Brain microvascular endothelial cell (primary cell): ENCODE measurements at regions not wholly inside any gene's neighbourhood (a gene's known extent, or its start where the extent isn't known, plus 50 kb on each side); places are given as distances from the start of the nearest gene placed in this dataset.
"Not testable (repeated sequence)": the region's sequence is repeated elsewhere in the genome, so short reads cannot be mapped to it uniquely, and the experiment has no call there.

Experiments
- DNase-seq: peaks from one replicate; pipeline ENCODE4 v3.0.0-alpha.2; 2020
- H3K27ac ChIP-seq: fragments of 250-450 bp; sonication (Bioruptor Pico); 2 replicates; pipeline ENCODE4 v1.5.1; 2020; ENCODE audit warnings: mild to moderate bottlenecking, moderate library complexity
- H3K27me3 ChIP-seq: fragments of 250-450 bp; sonication (Bioruptor Pico); replicated peaks from 2 replicates; pipeline ENCODE4 v1.5.1; 2020; ENCODE audit warnings: mild to moderate bottlenecking
- H3K36me3 ChIP-seq: fragments of 250-450 bp; sonication (Bioruptor Pico); replicated peaks from 2 replicates; pipeline ENCODE4 v1.5.1; 2020; ENCODE audit warnings: mild to moderate bottlenecking
- H3K4me3 ChIP-seq: 2 replicates; pipeline ENCODE4 v1.5.1; 2011; ENCODE audit warnings: low read depth, mild to moderate bottlenecking, control low read depth, low read length, moderate library complexity
- CTCF ChIP-seq: IDR thresholded peaks from 2 replicates; pipeline ENCODE4 v1.5.1; 2011; ENCODE audit warnings: low read depth, mild to moderate bottlenecking, moderate library complexity, low read length, control low read depth, inconsistent platforms; ENCODE audit errors: missing control alignments
- in situ Hi-C: cut with HindIII; loops from 2 replicates; pipeline ENCODE4 v1.10.0; 2017; ENCODE audit warnings: low sequenced_read_pairs, low pct_ligation_motif_present

GRCh38 chr7:96558530-96558929, 151.1 kb downstream of the SEM1 start:
- Histone ChIP-seq H3K27me3 (no peaks in the 10 kb centered on the region), H3K27ac (no peak overlapping the region), H3K36me3 (no peaks in the 10 kb centered on the region), H3K4me3 (no peak overlapping the region)
- TF ChIP-seq CTCF = no peak
- DNase-seq = peak; percentile 18
- in situ Hi-C loops = no loop called here

- H3K36me3 ChIP-seq = no peaks in the 10 kb centered on the region
- in situ Hi-C loops = no loop called here
These were observed 151.6 kb downstream of the SEM1 start for GRCh38 chr7:96558093-96558492.

GRCh38 chr7:96557598-96557997, 152.0 kb downstream of the SEM1 start:
- H3K27me3 ChIP-seq, in situ Hi-C loops, H3K4me3 ChIP-seq, DNase-seq, H3K36me3 ChIP-seq, H3K27ac ChIP-seq: not testable (repeated sequence)

More at GRCh38 chr7:96558093-96558492, 151.6 kb downstream of the SEM1 start:
- H3K27ac ChIP-seq = no peak overlapping the region
- no peak for TF ChIP-seq CTCF
- no peaks in the 10 kb centered on the region for H3K27me3 ChIP-seq
- no peak for DNase-seq
- no peak overlapping the region for H3K4me3 ChIP-seq

GRCh38 chr7:96548664-96549063, 161.0 kb downstream of the SEM1 start:
- TF ChIP-seq CTCF = no peak
- in situ Hi-C loops = no loop called here
- H3K27me3 ChIP-seq = no peaks in the 10 kb centered on the region
- H3K27ac ChIP-seq = no peak overlapping the region
- DNase-seq = no peak
- no peaks in the 10 kb centered on the region for H3K36me3 ChIP-seq
- no peak overlapping the region for H3K4me3 ChIP-seq

- Histone ChIP-seq H3K27ac (no peak overlapping the region), H3K27me3 (no peaks in the 10 kb centered on the region), H3K36me3 (no peaks in the 10 kb centered on the region), H3K4me3 (no peak overlapping the region)
- no peak for DNase-seq
- no peak for TF ChIP-seq CTCF
- in situ Hi-C loops = no loop called here
These were observed 162.3 kb downstream of the SEM1 start for GRCh38 chr7:96547371-96547811.

GRCh38 chr7:96546426-96546825, 163.2 kb downstream of the SEM1 start:
- no peak overlapping the region for H3K27ac ChIP-seq
- DNase-seq = no peak
- in situ Hi-C loops = no loop called here
- no peak for TF ChIP-seq CTCF
- H3K4me3 ChIP-seq = no peak overlapping the region
- no peaks in the 10 kb centered on the region for H3K27me3 ChIP-seq
- no peaks in the 10 kb centered on the region for H3K36me3 ChIP-seq
